SK-N-SH (cell line): ENCODE measurements at regions not wholly inside any gene's neighbourhood (a gene's known extent, or its start where the extent isn't known, plus 50 kb on each side); places are given as distances from the start of the nearest gene placed in this dataset.

ENCODE experiments used
- EP300 ChIP-seq, 2 experiments: IDR thresholded peaks; 2 replicates each; pipeline versions ENCODE4 v1.4.0 to v1.6.1; 2012; ENCODE audit warnings: borderline replicate concordance in 1 of 2, low read depth in 1 of 2, low read length in 1 of 2
- YY1 ChIP-seq: IDR thresholded peaks from 2 replicates; pipeline ENCODE4 v1.4.0; 2012; ENCODE audit warnings: low read depth, mild to moderate bottlenecking
- TF ChIP-seq, protein P1 (sequence below): IDR thresholded peaks from 2 replicates; pipeline ENCODE4 v1.4.0; 2012; ENCODE audit warnings: low read depth, borderline replicate concordance

DNA sequence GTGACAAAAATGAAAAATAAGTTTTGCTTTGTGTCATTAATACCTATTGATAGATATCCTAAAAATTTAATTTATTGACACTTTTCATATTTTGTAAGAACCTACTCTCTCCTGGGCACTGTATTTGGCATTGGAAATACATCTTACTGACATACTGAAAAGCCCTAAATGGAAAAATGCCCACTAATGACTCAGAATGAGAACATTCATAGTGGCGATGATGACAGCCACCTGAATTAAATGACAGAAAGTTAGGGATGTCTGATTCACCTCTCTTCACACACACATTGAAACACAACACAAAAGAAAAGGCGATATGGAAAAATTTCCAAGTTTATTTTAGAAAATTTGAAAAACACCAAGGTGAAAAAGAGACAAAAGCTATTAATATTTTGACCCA lies 992.3 kb downstream of the STPG2 start:
- TF ChIP-seq, protein P1, sequence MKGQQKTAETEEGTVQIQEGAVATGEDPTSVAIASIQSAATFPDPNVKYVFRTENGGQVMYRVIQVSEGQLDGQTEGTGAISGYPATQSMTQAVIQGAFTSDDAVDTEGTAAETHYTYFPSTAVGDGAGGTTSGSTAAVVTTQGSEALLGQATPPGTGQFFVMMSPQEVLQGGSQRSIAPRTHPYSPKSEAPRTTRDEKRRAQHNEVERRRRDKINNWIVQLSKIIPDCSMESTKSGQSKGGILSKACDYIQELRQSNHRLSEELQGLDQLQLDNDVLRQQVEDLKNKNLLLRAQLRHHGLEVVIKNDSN: no peak
- TF ChIP-seq EP300 (IDR thresholded peaks at IDR 0.05; ENCODE audit: borderline replicate concordance in 1 of 2, low read depth in 1 of 2, low read length in 1 of 2): no peak
- TF ChIP-seq YY1: no peak
